ENCODE measurements at regions not wholly inside any gene's neighbourhood (a gene's known extent, or its start where the extent isn't known, plus 50 kb on each side); places are given as distances from the start of the nearest gene placed in this dataset.

DNA sequence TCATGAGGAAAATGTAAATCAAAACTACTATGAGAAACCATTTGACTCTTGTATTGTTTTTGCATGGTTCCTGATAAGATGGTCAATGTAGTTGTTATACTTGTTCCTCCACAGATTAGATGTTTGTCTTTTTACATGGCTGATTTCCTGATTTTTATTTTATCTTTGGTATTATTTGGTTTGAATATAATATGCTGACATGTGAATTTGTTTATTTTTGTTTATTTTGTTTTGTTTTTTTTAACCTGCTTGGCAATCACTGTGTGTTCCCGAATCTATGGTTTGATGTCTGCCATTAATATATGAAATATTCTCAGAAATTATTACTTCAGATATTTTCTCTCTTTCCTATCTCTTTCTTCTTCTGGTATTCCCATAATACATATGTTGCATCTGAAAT is 899.5 kb upstream of the ADGRB3 start:
- TF ChIP-seq POLR2AphosphoS5 (IDR thresholded peaks at IDR 0.05; ENCODE audit: low read depth, low read length) (no peak), TAF1 (IDR thresholded peaks at IDR 0.05; ENCODE audit: borderline replicate concordance, insufficient read depth, low read length) (no peak), SIN3A (IDR thresholded peaks at IDR 0.05; ENCODE audit: borderline replicate concordance, insufficient read depth, low read length) (no peak), FOXP2 (optimal IDR thresholded peaks at IDR 0.05; ENCODE audit: borderline replicate concordance, extremely low read depth, extremely low read length, insufficient read depth) (no peak)
- TF ChIP-seq, protein P1, sequence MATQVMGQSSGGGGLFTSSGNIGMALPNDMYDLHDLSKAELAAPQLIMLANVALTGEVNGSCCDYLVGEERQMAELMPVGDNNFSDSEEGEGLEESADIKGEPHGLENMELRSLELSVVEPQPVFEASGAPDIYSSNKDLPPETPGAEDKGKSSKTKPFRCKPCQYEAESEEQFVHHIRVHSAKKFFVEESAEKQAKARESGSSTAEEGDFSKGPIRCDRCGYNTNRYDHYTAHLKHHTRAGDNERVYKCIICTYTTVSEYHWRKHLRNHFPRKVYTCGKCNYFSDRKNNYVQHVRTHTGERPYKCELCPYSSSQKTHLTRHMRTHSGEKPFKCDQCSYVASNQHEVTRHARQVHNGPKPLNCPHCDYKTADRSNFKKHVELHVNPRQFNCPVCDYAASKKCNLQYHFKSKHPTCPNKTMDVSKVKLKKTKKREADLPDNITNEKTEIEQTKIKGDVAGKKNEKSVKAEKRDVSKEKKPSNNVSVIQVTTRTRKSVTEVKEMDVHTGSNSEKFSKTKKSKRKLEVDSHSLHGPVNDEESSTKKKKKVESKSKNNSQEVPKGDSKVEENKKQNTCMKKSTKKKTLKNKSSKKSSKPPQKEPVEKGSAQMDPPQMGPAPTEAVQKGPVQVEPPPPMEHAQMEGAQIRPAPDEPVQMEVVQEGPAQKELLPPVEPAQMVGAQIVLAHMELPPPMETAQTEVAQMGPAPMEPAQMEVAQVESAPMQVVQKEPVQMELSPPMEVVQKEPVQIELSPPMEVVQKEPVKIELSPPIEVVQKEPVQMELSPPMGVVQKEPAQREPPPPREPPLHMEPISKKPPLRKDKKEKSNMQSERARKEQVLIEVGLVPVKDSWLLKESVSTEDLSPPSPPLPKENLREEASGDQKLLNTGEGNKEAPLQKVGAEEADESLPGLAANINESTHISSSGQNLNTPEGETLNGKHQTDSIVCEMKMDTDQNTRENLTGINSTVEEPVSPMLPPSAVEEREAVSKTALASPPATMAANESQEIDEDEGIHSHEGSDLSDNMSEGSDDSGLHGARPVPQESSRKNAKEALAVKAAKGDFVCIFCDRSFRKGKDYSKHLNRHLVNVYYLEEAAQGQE (IDR thresholded peaks at IDR 0.05; ENCODE audit: insufficient read depth in 1 of 2, low read depth in 2 of 2, low read length in 2 of 2): no peak
